Erythroblast (primary cell): ENCODE measurements at regions not wholly inside any gene's neighbourhood (a gene's known extent, or its start where the extent isn't known, plus 50 kb on each side); places are given as distances from the start of the nearest gene placed in this dataset.

ENCODE experiments used
- GATA1 ChIP-seq: IDR thresholded peaks from 2 replicates; pipeline ENCODE4 v1.6.1; 2011; ENCODE audit warnings: low read depth, mild to moderate bottlenecking, control low read depth, low read length, moderate library complexity
- POLR2A ChIP-seq: IDR thresholded peaks from 2 replicates; pipeline ENCODE4 v1.6.1; 2011; ENCODE audit warnings: mild to moderate bottlenecking, low read length

- no peak for TF ChIP-seq POLR2A
- TF ChIP-seq GATA1: no peak
Measured at GRCh38 chr5:44546286-44546685, 157.1 kb upstream of the FGF10 start.
